ENCODE measurements at regions not wholly inside any gene's neighbourhood (a gene's known extent, or its start where the extent isn't known, plus 50 kb on each side); places are given as distances from the start of the nearest gene placed in this dataset.

DNA sequence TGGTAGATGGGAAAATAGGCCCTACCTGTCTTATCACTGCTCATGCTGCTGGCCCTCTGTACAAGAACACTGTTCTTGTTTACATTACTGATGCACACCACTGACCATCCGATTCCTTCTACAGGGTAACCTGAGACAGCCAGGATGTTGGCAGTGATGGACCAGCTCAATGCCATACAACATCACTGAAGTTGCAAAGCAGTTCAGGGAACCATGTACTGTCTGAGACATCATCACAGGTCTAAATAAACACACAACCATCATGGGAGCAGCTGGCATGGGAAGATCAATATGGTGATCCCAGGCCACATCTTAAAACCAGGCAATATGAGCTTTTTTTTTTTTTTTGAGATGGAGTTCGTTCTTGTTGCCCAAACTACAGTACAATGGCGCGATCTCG lies 59.0 kb downstream of the IARS1 start:
- H3F3A ChIP-seq (ENCODE audit: insufficient read depth, low read length): no peaks in the 10 kb centered on the region
- H3K4me1 ChIP-seq (ENCODE audit: low read length): no peaks in the 10 kb centered on the region
- no peaks in the 10 kb centered on the region for H3K9me3 ChIP-seq (replicated peaks; ENCODE audit: insufficient read depth, low read length)
- no peak overlapping the region for H3K4me2 ChIP-seq (ENCODE audit: low read depth, low read length)
- H3K9ac ChIP-seq (ENCODE audit: low read length): no peak overlapping the region
- no peaks in the 10 kb centered on the region for H4K20me1 ChIP-seq (ENCODE audit: insufficient read depth, low read length)
- H3K4me3 ChIP-seq (ENCODE audit: low read length): no peak overlapping the region
- DNase-seq: no peak
- H3K27me3 ChIP-seq (replicated peaks; ENCODE audit: insufficient read depth, low read length): no peaks in the 10 kb centered on the region
- peaks cover 17% of the 10 kb centered on the region; the same call in 1 of the 2 replicates for H3K36me3 ChIP-seq (replicated peaks; ENCODE audit: insufficient read depth, low read length)
- no peak for TF ChIP-seq EZH2 (optimal IDR thresholded peaks at IDR 0.05; ENCODE audit: low read depth, low read length)
- no peak for TF ChIP-seq EZH2phosphoT487 (IDR thresholded peaks at IDR 0.05; ENCODE audit: low read length)
- TF ChIP-seq, protein P1, sequence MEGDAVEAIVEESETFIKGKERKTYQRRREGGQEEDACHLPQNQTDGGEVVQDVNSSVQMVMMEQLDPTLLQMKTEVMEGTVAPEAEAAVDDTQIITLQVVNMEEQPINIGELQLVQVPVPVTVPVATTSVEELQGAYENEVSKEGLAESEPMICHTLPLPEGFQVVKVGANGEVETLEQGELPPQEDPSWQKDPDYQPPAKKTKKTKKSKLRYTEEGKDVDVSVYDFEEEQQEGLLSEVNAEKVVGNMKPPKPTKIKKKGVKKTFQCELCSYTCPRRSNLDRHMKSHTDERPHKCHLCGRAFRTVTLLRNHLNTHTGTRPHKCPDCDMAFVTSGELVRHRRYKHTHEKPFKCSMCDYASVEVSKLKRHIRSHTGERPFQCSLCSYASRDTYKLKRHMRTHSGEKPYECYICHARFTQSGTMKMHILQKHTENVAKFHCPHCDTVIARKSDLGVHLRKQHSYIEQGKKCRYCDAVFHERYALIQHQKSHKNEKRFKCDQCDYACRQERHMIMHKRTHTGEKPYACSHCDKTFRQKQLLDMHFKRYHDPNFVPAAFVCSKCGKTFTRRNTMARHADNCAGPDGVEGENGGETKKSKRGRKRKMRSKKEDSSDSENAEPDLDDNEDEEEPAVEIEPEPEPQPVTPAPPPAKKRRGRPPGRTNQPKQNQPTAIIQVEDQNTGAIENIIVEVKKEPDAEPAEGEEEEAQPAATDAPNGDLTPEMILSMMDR (IDR thresholded peaks at IDR 0.05; ENCODE audit: low read length): no peak
- H3K27ac ChIP-seq (ENCODE audit: low read length): no peak overlapping the region
- no peaks in the 10 kb centered on the region for H3K9me2 ChIP-seq (replicated peaks; ENCODE audit: insufficient read depth, low read length)
- no peak overlapping the region for H2AFZ ChIP-seq (ENCODE audit: low read length)
- no peaks in the 10 kb centered on the region for H3K79me2 ChIP-seq (ENCODE audit: low read length)

DNA sequence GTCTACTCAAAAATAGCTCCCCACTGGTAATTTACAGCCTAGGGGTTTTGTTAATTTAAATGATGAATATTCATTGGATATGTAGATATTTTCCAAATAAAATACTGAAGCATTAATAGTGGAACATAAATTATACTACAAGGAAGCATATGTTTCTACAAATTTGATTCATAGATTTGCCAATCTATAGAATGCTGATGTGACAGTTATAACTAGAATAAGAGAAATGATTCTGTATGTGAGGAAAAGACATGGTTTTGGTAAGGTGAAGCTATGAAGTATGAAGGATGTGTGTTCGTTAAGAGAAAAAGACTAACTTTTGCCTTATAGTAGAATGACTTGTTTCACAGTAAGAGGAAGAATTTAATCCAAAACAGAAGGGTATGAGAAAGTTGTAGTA lies 61.3 kb downstream of the IARS1 start:
- H3K4me1 ChIP-seq (ENCODE audit: low read length): no peaks in the 10 kb centered on the region
- no peaks in the 10 kb centered on the region for H3K9me3 ChIP-seq (replicated peaks; ENCODE audit: insufficient read depth, low read length)
- no peaks in the 10 kb centered on the region for H3F3A ChIP-seq (ENCODE audit: insufficient read depth, low read length)
- no peak for DNase-seq
- no peaks in the 10 kb centered on the region for H3K79me2 ChIP-seq (ENCODE audit: low read length)
- no peak overlapping the region for H3K9ac ChIP-seq (ENCODE audit: low read length)
- H3K9me2 ChIP-seq (replicated peaks; ENCODE audit: insufficient read depth, low read length): no peaks in the 10 kb centered on the region
- no peak overlapping the region for H3K27ac ChIP-seq (ENCODE audit: low read length)
- peaks cover 6% of the 10 kb centered on the region; the same call in 1 of the 2 replicates for H3K36me3 ChIP-seq (replicated peaks; ENCODE audit: insufficient read depth, low read length)
- H2AFZ ChIP-seq (ENCODE audit: low read length): no peak overlapping the region
- no peak for TF ChIP-seq EZH2 (optimal IDR thresholded peaks at IDR 0.05; ENCODE audit: low read depth, low read length)
- TF ChIP-seq, protein P1 (IDR thresholded peaks at IDR 0.05; ENCODE audit: low read length): no peak
- no peak for TF ChIP-seq EZH2phosphoT487 (IDR thresholded peaks at IDR 0.05; ENCODE audit: low read length)
- no peak overlapping the region for H3K4me3 ChIP-seq (ENCODE audit: low read length)
- no peaks in the 10 kb centered on the region for H4K20me1 ChIP-seq (ENCODE audit: insufficient read depth, low read length)
- H3K4me2 ChIP-seq (ENCODE audit: low read depth, low read length): no peak overlapping the region
- H3K27me3 ChIP-seq (replicated peaks; ENCODE audit: insufficient read depth, low read length): no peaks in the 10 kb centered on the region

DNA sequence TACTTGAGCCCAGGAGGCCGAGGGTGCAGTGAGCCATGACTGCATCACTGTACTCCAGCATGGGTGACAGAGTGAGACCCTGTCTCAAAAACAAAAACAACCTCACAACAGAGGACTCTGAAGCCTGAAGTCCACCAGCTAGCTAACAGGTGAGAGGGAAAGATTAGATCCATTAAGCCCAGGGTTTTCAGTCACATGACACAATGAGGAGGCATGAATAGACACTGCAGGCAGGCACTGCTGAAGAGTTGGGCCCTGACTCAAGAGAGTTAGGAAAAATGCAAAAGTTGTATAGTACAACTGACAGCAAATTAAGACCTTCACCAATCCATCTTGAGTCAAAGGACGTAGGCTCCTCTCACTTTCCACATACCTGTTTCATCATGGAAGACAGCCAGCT lies 64.9 kb downstream of the IARS1 start:
- Histone ChIP-seq H3K79me2 (ENCODE audit: low read length) (no peaks in the 10 kb centered on the region), H3K9me2 (replicated peaks; ENCODE audit: insufficient read depth, low read length) (no peaks in the 10 kb centered on the region), H3K27me3 (replicated peaks; ENCODE audit: insufficient read depth, low read length) (no peaks in the 10 kb centered on the region), H3K4me1 (ENCODE audit: low read length) (no peaks in the 10 kb centered on the region), H3K9ac (ENCODE audit: low read length) (no peak overlapping the region), H3F3A (ENCODE audit: insufficient read depth, low read length) (no peaks in the 10 kb centered on the region), H3K27ac (ENCODE audit: low read length) (no peak overlapping the region), H3K9me3 (replicated peaks; ENCODE audit: insufficient read depth, low read length) (no peaks in the 10 kb centered on the region), H3K36me3 (replicated peaks; ENCODE audit: insufficient read depth, low read length) (peaks cover 10% of the 10 kb centered on the region), H3K4me3 (ENCODE audit: low read length) (no peak overlapping the region), H3K4me2 (ENCODE audit: low read depth, low read length) (no peak overlapping the region), H4K20me1 (ENCODE audit: insufficient read depth, low read length) (no peaks in the 10 kb centered on the region), H2AFZ (ENCODE audit: low read length) (no peak overlapping the region)
- DNase-seq: no peak
- TF ChIP-seq EZH2phosphoT487 (IDR thresholded peaks at IDR 0.05; ENCODE audit: low read length) (no peak), EZH2 (optimal IDR thresholded peaks at IDR 0.05; ENCODE audit: low read depth, low read length) (no peak)
- TF ChIP-seq, protein P1 (IDR thresholded peaks at IDR 0.05; ENCODE audit: low read length): no peak
